GM12872 (cell line): ENCODE measurements at regions not wholly inside any gene's neighbourhood (a gene's known extent, or its start where the extent isn't known, plus 50 kb on each side); places are given as distances from the start of the nearest gene placed in this dataset.

Source experiments
- TF ChIP-seq, protein P1 (sequence below): IDR thresholded peaks from 3 replicates; pipeline ENCODE4 v1.5.1; 2011; ENCODE audit warnings: low read depth, mild to moderate bottlenecking, low read length, moderate library complexity; ENCODE audit not compliant: insufficient read depth

DNA sequence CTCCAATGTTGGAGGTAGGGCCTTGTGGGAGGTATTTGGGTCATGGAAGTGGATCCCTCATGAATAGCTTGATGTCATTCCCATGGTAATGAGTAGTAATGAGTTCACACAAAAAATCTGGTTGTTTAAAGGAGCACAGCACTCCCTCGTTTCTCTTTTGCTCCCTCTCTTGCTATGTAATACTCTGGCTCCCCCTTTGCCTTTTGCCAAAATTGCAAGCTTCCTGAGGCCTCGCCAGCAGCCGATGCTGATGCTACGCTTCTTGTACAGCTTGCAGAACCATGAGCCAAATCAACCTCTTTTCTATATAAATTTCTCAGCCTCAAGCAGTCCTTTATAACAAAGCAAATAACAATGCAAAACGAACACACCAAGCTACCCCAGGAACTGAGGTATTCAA is 80.9 kb downstream of the LHX9 start:
- TF ChIP-seq, protein P1, sequence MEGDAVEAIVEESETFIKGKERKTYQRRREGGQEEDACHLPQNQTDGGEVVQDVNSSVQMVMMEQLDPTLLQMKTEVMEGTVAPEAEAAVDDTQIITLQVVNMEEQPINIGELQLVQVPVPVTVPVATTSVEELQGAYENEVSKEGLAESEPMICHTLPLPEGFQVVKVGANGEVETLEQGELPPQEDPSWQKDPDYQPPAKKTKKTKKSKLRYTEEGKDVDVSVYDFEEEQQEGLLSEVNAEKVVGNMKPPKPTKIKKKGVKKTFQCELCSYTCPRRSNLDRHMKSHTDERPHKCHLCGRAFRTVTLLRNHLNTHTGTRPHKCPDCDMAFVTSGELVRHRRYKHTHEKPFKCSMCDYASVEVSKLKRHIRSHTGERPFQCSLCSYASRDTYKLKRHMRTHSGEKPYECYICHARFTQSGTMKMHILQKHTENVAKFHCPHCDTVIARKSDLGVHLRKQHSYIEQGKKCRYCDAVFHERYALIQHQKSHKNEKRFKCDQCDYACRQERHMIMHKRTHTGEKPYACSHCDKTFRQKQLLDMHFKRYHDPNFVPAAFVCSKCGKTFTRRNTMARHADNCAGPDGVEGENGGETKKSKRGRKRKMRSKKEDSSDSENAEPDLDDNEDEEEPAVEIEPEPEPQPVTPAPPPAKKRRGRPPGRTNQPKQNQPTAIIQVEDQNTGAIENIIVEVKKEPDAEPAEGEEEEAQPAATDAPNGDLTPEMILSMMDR, result no peak

DNA sequence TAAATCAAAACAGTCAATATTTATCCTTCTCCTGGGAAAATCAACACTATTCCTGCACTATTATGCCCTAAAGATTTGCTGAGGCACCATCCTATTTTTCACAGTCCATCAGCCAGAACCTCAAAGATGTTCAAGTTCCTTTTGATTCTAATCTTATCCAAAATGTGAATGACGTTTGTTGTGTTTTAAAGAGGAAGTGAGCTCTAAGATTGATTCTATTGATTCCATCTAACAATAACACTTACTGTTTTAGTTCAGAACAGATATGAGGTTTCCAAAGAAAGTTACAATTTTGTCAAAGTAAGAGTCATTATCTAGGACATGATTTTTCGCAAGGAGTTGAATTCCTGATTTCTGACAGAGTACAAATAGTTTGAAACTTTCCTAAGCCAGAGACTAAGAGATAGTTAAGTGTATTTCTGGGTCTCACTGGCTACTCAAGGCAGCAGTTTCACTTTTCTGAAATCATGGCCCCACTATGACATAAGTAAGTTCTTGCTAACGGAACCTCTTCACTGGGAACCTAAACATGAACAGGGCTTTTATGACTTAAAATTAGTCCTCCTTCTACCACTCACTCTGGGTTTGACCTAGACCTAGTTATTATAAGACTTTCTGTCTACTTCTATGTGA is 84.7 kb downstream of the LHX9 start:
- TF ChIP-seq, protein P1, result no peak

DNA sequence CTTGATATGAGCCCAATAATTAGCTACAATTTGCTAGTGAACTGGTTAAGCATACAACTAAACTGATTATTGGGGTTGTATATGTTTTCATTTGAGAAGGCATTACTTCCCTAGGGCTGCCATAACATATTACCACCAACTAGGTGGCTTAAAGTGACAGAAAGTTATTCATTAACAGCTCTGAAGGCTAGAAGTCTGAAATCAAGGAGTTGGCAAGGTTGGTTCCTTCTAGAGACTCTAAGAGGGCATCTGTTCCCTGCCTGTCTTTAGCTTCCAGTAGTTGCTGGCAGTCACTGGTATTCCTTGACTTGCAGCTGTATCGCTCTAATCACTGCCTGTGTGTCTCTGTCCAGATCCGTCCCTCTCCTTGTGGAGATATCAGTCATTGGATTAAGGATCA is 86.3 kb downstream of the LHX9 start:
- TF ChIP-seq, protein P1, result no peak

DNA sequence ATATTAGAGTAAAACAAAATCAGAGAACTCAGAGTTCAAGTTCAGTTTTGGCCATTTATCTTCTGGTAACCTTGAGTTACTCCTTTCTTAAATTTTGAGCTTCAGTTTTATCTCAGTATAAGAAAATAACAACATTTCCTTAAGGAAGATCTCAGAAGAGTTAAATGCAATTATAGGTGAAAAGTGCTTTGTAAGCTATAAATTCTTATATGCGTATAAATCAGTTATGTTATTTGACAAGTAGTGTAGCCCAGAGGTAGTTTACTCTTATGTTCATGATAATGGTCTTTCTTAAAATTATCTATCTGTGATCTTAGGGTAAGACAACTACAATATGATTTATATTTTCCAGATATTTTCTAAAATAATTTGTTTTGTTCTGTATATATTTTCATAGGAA is 89.8 kb downstream of the LHX9 start:
- TF ChIP-seq, protein P1, result no peak

DNA sequence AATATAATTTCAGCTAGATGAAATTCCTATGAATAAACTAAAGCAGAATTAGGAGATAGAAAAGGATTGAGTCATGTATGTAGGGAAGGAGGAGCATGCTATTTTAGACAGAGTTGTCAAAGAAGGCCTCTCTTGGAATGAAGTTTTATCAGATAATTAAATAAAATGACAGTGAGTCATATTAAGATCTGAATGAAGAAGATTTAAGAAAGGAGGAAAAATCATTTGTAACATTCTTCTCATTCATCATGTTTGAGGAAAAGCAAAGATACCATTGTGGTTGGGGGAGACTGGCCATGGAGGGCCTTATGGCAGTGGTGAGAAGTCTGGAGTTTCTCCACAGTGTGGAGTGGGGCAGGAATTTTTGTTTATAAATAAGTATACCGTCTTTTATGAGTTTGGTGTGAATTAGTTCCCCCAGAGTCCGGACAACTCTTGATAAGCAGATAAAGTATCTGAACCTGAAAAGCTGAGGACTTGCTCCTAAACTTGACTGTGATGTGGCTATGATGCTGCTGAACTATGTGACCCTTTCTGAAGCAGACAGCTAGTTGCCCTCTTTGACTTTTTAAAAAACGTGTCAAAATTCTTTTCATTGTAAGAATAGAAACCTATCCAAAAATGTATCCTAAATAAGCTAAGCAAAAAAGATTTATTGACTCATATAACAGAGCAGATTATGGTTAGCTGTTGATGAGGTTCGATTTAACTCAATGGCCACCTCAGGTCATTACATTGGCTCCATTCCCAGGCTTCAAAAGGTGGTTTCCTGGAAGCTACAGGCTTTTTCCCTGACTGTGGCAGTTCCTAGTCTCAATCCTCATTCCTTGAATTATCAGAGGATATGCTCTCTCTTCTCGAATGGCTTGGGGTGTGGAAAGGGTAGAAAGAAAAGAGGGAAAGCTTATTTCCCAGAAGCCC is 90.8 kb downstream of the LHX9 start:
- TF ChIP-seq, protein P1, result no peak

DNA sequence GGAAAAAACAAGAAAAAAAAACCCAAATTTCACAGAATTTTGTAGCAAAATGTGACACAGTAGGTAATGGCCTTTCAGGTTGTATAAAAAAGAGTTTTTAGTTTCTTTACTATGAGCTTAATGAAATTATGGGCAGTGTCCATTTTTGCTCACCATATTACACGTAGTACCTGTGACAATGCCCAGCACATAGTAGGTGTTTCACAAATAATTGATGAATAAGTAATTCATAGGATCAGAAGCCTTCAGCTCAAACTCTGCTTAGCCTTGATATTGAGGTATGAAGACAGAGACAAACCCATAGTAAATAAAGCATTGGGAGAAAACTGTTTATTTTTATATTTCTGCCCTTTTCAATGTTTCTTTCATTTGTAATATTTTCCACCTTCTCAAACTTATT is 97.2 kb downstream of the LHX9 start:
- TF ChIP-seq, protein P1, result no peak

DNA sequence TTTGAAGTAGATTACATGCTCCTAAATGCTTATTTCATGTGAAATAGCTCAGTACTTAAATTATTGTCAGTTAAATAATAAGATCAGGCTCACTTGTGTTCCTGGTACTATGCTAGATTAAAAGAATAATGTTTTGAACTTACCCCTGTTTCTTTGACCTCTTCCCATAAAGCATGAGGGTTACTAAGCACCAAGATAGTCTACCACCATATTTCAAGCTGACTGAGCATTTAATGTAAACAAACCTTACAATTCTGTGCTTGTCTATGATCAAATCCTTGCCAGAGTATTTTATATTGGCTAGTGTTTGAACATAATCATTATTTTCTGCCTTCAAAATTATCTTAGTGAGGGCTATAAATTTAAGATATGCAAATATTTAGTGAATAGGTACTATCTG is 98.1 kb downstream of the LHX9 start:
- TF ChIP-seq, protein P1, result no peak
